Nephron progenitor cell (in vitro differentiated cells): ENCODE measurements at regions not wholly inside any gene's neighbourhood (a gene's known extent, or its start where the extent isn't known, plus 50 kb on each side); places are given as distances from the start of the nearest gene placed in this dataset.
"Not testable (repeated sequence)": the region's sequence is repeated elsewhere in the genome, so short reads cannot be mapped to it uniquely, and the experiment has no call there.

ENCODE experiments used
- DNase-seq: peaks from one replicate; pipeline ENCODE4 v3.0.0; 2021
- H3K27ac Mint-ChIP-seq: 2 replicates; pipeline ENCODE4 v1.8.0; 2021; ENCODE audit warnings: mild to moderate bottlenecking, moderate library complexity, mixed read lengths
- H3K27me3 Mint-ChIP-seq: 2 replicates; pipeline ENCODE4 v1.8.0; 2021; ENCODE audit warnings: mild to moderate bottlenecking, low read depth, mixed read lengths; ENCODE audit not compliant: poor library complexity
- H3K36me3 Mint-ChIP-seq: 2 replicates; pipeline ENCODE4 v1.8.0; 2021; ENCODE audit warnings: low read depth, mixed read lengths
- H3K4me1 Mint-ChIP-seq: 2 replicates; pipeline ENCODE4 v1.8.0; 2021; ENCODE audit warnings: mixed read lengths
- H3K4me3 Mint-ChIP-seq: 2 replicates; pipeline ENCODE4 v1.8.0; 2021; ENCODE audit warnings: mild to moderate bottlenecking, moderate library complexity, mixed read lengths
- H3K9me3 Mint-ChIP-seq: 2 replicates; pipeline ENCODE4 v1.8.0; 2021; ENCODE audit warnings: mild to moderate bottlenecking, moderate library complexity, mixed read lengths
- CTCF ChIP-seq: fragments of 200-600 bp; sonication (generic); IDR thresholded peaks from 2 replicates; pipeline ENCODE4 v1.5.0; 2021; ENCODE audit warnings: antibody characterized with exemption

DNA sequence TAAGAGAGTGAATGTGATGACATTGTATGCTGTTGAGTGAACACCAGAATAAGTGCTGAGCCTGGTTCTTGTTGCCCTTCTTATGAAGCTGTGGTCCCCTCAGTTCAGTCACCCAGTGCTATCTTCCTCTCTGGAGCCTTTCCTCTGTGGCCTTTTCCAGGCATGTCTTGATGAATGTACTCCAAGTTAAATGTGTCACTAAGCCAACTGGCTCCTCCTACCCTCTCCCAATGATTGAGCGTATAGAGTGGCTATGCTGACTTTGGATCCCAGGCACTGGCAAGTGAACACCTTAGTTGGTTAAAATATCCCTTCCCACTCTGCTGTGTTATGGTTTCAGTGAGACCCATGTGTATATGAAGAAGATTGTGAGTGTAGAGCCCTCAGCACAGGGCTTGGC lies 134.1 kb upstream of the MAMLD1 start:
- no peak for DNase-seq
- peaks cover 48% of the 10 kb centered on the region for H3K9me3 Mint-ChIP-seq
- H3K36me3 Mint-ChIP-seq, result no peaks in the 10 kb centered on the region
- TF ChIP-seq CTCF, result no peak
- no peak overlapping the region for H3K27ac Mint-ChIP-seq
- H3K4me1 Mint-ChIP-seq, result no peaks in the 10 kb centered on the region
- peaks cover 28% of the 10 kb centered on the region for H3K27me3 Mint-ChIP-seq
- H3K4me3 Mint-ChIP-seq, result no peak overlapping the region

DNA sequence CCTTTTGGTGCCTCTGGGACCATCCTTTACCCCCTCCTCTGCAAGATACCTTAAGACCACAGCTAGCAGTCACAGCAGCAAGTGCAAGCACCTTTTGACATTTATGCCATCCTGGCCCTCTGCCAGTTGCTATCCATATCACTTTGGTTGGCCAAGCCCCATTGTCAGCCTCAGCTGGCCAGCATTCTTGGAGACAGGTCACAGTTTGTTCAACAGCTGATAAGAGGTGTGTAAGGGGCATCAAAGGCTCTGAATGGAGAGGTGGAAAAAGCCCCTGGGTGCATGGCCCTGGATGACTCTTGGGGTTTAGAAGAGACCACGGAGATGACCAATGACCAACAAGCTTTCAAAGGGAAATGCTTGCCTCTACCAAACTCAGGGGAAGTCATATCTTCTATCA lies 133.6 kb upstream of the MAMLD1 start:
- Mint-ChIP-seq H3K27me3 (peaks cover 28% of the 10 kb centered on the region), H3K36me3 (no peaks in the 10 kb centered on the region), H3K27ac (no peak overlapping the region), H3K4me1 (no peaks in the 10 kb centered on the region), H3K4me3 (no peak overlapping the region), H3K9me3 (peaks cover 48% of the 10 kb centered on the region)
- TF ChIP-seq CTCF, result no peak
- DNase-seq, result no peak

- peaks cover 50% of the 10 kb centered on the region for H3K9me3 Mint-ChIP-seq
- not testable (repeated sequence) for DNase-seq, H3K27ac Mint-ChIP-seq, H3K4me3 Mint-ChIP-seq, H3K36me3 Mint-ChIP-seq, H3K4me1 Mint-ChIP-seq
- H3K27me3 Mint-ChIP-seq, result peaks cover 28% of the 10 kb centered on the region
These were observed 132.2 kb upstream of the MAMLD1 start for GRCh38 chrX:150230952-150231351.

GRCh38 chrX:150231368-150231767 lies 131.7 kb upstream of the MAMLD1 start:
- not testable (repeated sequence) for DNase-seq, H3K4me3 Mint-ChIP-seq, H3K4me1 Mint-ChIP-seq, H3K36me3 Mint-ChIP-seq, H3K27ac Mint-ChIP-seq
- Mint-ChIP-seq H3K9me3 (peaks cover 54% of the 10 kb centered on the region), H3K27me3 (peaks cover 24% of the 10 kb centered on the region)

DNA sequence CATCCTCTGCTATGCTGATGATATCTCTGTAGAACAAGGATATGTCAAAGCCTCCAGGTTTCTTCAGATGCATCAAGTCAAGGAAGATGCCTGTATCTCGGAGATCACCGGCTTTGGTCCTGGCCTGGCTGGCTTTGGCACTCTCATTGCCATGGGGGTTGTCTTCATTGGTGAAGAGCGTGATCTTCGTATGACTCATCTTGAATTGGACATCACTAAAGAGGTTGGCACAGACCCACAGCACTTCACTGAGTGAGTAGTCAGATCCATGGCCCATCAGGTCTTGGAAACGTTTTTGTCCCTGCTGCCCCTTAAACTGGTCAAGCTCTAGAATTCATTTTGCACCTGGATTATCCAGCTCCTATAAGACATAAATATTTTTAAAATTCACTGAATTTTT lies 130.9 kb upstream of the MAMLD1 start:
- H3K36me3 Mint-ChIP-seq, H3K4me1 Mint-ChIP-seq, DNase-seq, H3K27ac Mint-ChIP-seq, H3K4me3 Mint-ChIP-seq: not testable (repeated sequence)
- Mint-ChIP-seq H3K27me3 (peaks cover 19% of the 10 kb centered on the region), H3K9me3 (peaks cover 49% of the 10 kb centered on the region)

GRCh38 chrX:150234126-150234525 lies 129.0 kb upstream of the MAMLD1 start:
- no peak overlapping the region for H3K27ac Mint-ChIP-seq
- no peaks in the 10 kb centered on the region for H3K4me1 Mint-ChIP-seq
- no peak overlapping the region for H3K4me3 Mint-ChIP-seq
- H3K9me3 Mint-ChIP-seq, result peaks cover 39% of the 10 kb centered on the region
- H3K36me3 Mint-ChIP-seq, result no peaks in the 10 kb centered on the region
- no peak for DNase-seq
- H3K27me3 Mint-ChIP-seq, result peaks cover 15% of the 10 kb centered on the region
- TF ChIP-seq CTCF, result no peak

DNA sequence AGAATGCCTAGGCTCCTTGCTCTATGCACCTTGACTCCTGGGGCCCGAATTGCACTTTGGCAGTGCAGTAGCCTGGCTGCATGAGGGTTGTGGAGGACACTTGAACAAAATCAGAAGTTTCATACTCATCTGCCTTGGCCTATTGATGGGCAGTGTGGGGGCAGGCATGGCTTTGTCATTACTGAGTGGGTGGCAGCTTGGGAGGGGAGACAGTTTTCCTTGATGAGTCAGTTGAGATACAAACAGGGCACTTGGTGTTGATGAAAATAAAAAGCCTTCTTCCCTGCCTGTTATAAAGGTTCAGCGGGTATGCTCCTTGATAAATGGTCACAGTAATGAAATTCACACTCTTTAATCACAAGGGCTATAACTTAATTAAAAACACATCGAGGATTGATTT lies 126.8 kb upstream of the MAMLD1 start:
- Mint-ChIP-seq H3K27ac (no peak overlapping the region), H3K9me3 (peaks cover 32% of the 10 kb centered on the region), H3K36me3 (no peaks in the 10 kb centered on the region), H3K4me1 (no peaks in the 10 kb centered on the region), H3K27me3 (peaks cover 8% of the 10 kb centered on the region), H3K4me3 (no peak overlapping the region)
- TF ChIP-seq CTCF, result no peak
- no peak for DNase-seq
